Kidney epithelial cell (primary cell): ENCODE measurements at regions not wholly inside any gene's neighbourhood (a gene's known extent, or its start where the extent isn't known, plus 50 kb on each side); places are given as distances from the start of the nearest gene placed in this dataset.

Experiments used
- DNase-seq: peaks from one replicate; pipeline ENCODE4 v3.0.0-alpha.2; 2010; ENCODE audit warnings: low read depth
- H3K27me3 ChIP-seq: 2 replicates; pipeline ENCODE4 v1.6.0; 2011; ENCODE audit warnings: low read length; ENCODE audit not compliant: control insufficient read depth, insufficient read depth
- H3K36me3 ChIP-seq: 2 replicates; pipeline ENCODE4 v1.5.1; 2011; ENCODE audit warnings: low read length; ENCODE audit not compliant: control insufficient read depth, insufficient read depth
- H3K4me3 ChIP-seq: 2 replicates; pipeline ENCODE4 v1.5.1; 2011; ENCODE audit warnings: low read depth, mild to moderate bottlenecking, control low read depth, low read length
- TF ChIP-seq, protein P1 (sequence below): IDR thresholded peaks from 2 replicates; pipeline ENCODE4 v1.5.1; 2011; ENCODE audit warnings: mild to moderate bottlenecking, moderate library complexity, low read length, control low read depth, inconsistent platforms; ENCODE audit not compliant: insufficient read depth, poor library complexity, severe bottlenecking

DNA sequence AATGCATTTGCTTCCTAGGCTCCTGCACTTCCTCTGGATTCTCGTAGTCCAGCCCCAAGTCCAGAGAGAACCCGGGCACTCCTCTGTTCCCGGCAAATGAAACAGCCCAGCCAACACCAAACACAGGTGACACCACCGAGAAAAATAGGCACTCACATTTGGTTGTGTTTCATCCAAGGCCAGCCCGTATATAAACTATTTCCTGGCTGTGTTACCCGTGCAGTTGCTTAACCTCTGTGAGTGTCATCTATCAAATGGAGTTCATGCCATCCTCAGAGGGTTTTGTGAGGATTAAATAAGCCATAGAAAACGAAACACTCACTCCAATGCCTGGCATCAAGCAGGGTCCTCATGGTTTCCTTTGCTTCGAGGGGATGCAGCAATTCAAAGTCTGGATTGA lies 115.2 kb downstream of the BOD1 start:
- DNase-seq: no peak
- no peak overlapping the region for H3K4me3 ChIP-seq
- TF ChIP-seq, protein P1, sequence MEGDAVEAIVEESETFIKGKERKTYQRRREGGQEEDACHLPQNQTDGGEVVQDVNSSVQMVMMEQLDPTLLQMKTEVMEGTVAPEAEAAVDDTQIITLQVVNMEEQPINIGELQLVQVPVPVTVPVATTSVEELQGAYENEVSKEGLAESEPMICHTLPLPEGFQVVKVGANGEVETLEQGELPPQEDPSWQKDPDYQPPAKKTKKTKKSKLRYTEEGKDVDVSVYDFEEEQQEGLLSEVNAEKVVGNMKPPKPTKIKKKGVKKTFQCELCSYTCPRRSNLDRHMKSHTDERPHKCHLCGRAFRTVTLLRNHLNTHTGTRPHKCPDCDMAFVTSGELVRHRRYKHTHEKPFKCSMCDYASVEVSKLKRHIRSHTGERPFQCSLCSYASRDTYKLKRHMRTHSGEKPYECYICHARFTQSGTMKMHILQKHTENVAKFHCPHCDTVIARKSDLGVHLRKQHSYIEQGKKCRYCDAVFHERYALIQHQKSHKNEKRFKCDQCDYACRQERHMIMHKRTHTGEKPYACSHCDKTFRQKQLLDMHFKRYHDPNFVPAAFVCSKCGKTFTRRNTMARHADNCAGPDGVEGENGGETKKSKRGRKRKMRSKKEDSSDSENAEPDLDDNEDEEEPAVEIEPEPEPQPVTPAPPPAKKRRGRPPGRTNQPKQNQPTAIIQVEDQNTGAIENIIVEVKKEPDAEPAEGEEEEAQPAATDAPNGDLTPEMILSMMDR: no peak
- no peaks in the 10 kb centered on the region for H3K27me3 ChIP-seq
- H3K36me3 ChIP-seq: no peaks in the 10 kb centered on the region

DNA sequence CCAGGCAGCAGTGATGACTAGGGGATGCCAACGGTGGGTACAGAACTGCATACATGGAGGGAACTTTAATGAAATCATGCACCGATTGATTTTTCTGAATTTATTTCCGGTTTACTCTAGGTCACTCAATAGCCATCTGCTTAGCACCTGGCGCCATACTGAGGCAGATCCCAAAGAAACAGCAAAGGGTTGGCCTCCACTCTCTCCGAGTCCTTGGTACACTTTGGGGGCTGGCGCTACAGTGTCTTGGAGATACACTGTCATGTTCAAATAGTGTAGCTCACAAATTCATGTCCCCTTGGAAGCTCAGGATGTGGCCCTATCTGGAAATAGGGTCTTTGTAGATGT lies 116.3 kb downstream of the BOD1 start:
- no peaks in the 10 kb centered on the region for H3K36me3 ChIP-seq
- TF ChIP-seq, protein P1: no peak
- no peak for DNase-seq
- no peak overlapping the region for H3K4me3 ChIP-seq
- H3K27me3 ChIP-seq: no peaks in the 10 kb centered on the region

DNA sequence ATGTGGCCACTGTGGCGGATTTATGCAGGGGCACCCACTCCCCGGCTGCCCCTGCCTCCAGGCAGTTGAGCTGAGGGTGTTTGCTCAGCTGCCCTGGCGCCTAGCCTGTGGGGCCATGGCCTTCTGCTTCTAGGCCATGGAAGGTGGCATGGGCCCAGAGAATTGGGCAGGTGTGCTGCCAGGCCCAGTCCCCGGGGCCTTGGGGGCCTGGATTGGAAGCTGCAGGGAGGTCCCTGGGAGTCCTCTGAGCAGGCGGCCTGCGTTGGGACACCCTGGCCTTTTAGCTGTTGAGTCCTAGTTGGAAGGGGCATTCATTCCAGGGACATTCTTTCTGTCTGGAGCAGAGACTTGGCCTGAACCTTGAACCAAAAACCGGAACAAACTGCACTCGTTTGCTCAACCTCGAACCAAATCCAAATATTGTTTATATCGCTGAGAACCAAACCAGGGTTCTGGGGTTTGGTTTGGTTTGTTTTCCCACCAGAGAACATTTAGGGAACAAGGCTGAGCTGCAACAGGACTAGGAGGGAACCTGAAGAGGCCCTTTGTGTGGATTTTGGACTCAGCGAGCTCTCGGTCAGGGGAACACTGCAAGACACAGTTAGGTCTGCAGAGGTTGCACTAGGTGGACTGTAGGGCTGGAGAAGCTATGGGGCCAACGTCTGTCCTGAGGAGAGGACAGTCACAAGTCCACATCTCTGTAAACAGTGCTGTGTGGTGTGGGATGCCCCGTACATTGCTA lies 116.8 kb downstream of the BOD1 start:
- Histone ChIP-seq H3K27me3 (no peaks in the 10 kb centered on the region), H3K36me3 (no peaks in the 10 kb centered on the region), H3K4me3 (no peak overlapping the region)
- TF ChIP-seq, protein P1: no peak
- no peak for DNase-seq

DNA sequence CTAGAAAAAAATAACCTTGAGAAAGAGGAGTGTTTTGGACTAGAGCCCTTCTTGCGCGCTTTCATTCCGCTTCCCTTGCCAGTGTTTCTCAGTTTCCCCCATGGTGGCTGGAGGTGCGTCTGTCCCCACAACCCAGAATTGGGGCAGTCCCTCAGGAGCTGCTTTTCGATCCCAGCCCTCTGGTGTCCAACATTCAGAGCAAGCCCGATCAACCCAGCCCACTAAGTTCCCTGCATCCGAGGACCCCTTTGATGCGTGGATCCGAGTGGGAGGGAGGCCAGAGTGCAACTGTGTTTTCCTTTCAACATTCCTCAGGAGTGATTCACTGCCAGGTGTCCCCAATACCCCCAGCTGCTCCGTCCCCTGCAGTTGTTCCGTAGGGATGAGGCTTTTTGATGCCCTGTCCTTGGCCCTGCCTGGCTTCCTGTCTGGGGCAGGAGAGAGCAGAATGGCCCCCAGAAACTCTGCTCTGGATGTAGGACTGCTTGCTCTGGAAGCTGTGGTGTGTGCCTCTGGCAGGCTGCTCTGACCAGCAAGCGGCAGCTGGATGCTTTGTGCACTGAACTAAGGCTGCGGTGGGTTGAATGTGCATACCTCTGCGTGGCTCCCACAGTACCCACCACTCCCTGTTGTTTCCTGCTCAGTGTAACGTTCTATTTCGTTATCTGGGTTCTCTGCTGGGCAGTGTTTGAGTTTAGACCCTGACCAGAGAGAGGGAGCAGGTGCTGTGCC lies 117.5 kb downstream of the BOD1 start:
- Histone ChIP-seq H3K27me3 (no peaks in the 10 kb centered on the region), H3K36me3 (no peaks in the 10 kb centered on the region), H3K4me3 (no peak overlapping the region)
- no peak for DNase-seq
- TF ChIP-seq, protein P1: no peak

DNA sequence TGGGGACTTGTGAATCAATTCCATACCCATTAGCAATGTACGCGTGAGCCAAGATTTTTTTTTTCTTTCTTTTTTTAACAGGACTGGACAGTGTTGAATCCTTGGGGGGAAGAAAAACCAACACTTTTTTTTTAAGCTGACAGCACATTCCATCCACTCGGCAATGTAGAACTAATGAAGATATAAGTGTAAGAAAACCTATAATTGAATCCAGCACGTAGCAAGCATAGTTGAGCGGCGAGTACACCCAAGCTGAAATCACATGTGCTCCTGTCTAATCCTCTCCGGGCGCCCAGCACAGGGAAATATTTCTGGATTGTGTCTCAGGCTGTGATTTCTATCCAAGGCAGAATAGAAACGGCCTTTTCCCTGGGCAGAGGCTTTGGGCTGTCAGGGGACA lies 118.2 kb downstream of the BOD1 start:
- DNase-seq: no peak
- no peak overlapping the region for H3K4me3 ChIP-seq
- TF ChIP-seq, protein P1: no peak
- H3K36me3 ChIP-seq: no peaks in the 10 kb centered on the region
- no peaks in the 10 kb centered on the region for H3K27me3 ChIP-seq

DNA sequence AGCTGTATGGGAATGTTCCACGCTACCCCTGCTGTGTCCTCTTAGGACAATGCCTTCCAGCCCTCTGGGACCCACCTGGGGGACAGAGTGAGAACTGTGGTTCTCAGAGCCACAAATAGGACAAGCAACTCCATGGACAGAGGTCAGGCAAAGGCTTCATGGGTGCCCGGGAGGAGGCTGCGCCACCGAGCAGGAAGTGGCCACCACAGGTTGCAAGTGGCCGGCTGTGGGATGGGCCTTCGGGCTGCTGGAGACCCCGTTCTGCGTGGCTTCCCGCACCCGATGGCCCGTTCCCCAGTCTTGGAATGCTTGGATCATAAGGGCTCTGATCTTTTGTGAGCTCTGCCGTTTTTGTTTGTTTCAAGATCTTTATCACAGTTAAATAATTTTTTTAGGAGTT lies 118.8 kb downstream of the BOD1 start:
- no peak for DNase-seq
- H3K36me3 ChIP-seq: no peaks in the 10 kb centered on the region
- TF ChIP-seq, protein P1: no peak
- H3K27me3 ChIP-seq: no peaks in the 10 kb centered on the region
- no peak overlapping the region for H3K4me3 ChIP-seq
